Karpas-422 (cell line): ENCODE measurements at regions not wholly inside any gene's neighbourhood (a gene's known extent, or its start where the extent isn't known, plus 50 kb on each side); places are given as distances from the start of the nearest gene placed in this dataset.

ENCODE experiments used
- DNase-seq: peaks from one replicate; pipeline ENCODE4 v3.0.0-alpha.2; 2015
- H2AFZ ChIP-seq: fragments of 200-600 bp; sonication (generic); 2 replicates; pipeline ENCODE4 v1.6.1; 2014; ENCODE audit warnings: antibody characterized with exemption, low read length, mixed read lengths
- H3K27ac ChIP-seq: fragments of 200-600 bp; sonication (generic); 2 replicates; pipeline ENCODE4 v1.5.1; 2014; ENCODE audit warnings: mild to moderate bottlenecking, low read length, moderate library complexity
- H3K27me3 ChIP-seq: fragments of 200-600 bp; sonication (generic); 2 replicates; pipeline ENCODE4 v1.6.1; 2014; ENCODE audit warnings: low read length, mixed read lengths
- H3K36me3 ChIP-seq: fragments of 200-600 bp; sonication (generic); 2 replicates; pipeline ENCODE4 v1.6.1; 2014; ENCODE audit warnings: low read length, mixed read lengths; ENCODE audit not compliant: insufficient read depth
- H3K4me1 ChIP-seq: fragments of 200-600 bp; sonication (generic); 2 replicates; pipeline ENCODE4 v1.6.1; 2014; ENCODE audit warnings: mild to moderate bottlenecking, low read length, mixed read lengths
- H3K4me2 ChIP-seq: fragments of 200-600 bp; sonication (generic); 2 replicates; pipeline ENCODE4 v1.6.1; 2014; ENCODE audit warnings: low read length, low read depth, mild to moderate bottlenecking; ENCODE audit not compliant: poor library complexity, severe bottlenecking
- H3K4me3 ChIP-seq: fragments of 200-600 bp; sonication (generic); 2 replicates; pipeline ENCODE4 v1.5.1; 2014; ENCODE audit warnings: mild to moderate bottlenecking, antibody characterized with exemption, low read length, mixed read lengths
- H3K79me2 ChIP-seq: fragments of 200-600 bp; sonication (generic); 2 replicates; pipeline ENCODE4 v1.6.1; 2014; ENCODE audit warnings: mild to moderate bottlenecking, low read length, mixed read lengths
- H3K9ac ChIP-seq: fragments of 200-600 bp; sonication (generic); 2 replicates; pipeline ENCODE4 v1.6.0; 2014; ENCODE audit warnings: low read length
- H3K9me2 ChIP-seq: fragments of 200-600 bp; sonication (generic), shearing (Covaris generic); replicated peaks from 2 replicates; pipeline ENCODE4 v1.6.0; 2014; ENCODE audit warnings: mild to moderate bottlenecking, low read length, moderate library complexity; ENCODE audit not compliant: insufficient read depth
- H3K9me3 ChIP-seq: fragments of 300-700, 200-600 bp; sonication (generic); 2 replicates; pipeline ENCODE4 v1.6.1; 2014; ENCODE audit warnings: low read length, mixed read lengths
- H4K20me1 ChIP-seq: fragments of 200-600 bp; sonication (generic); 2 replicates; pipeline ENCODE4 v1.6.1; 2014; ENCODE audit warnings: mild to moderate bottlenecking, antibody characterized with exemption, low read length, low read depth; ENCODE audit not compliant: insufficient read depth

GRCh38 chr1:164360265-164360664, 198.7 kb upstream of the PBX1 start:
- no peak overlapping the region for H3K9ac ChIP-seq

DNA sequence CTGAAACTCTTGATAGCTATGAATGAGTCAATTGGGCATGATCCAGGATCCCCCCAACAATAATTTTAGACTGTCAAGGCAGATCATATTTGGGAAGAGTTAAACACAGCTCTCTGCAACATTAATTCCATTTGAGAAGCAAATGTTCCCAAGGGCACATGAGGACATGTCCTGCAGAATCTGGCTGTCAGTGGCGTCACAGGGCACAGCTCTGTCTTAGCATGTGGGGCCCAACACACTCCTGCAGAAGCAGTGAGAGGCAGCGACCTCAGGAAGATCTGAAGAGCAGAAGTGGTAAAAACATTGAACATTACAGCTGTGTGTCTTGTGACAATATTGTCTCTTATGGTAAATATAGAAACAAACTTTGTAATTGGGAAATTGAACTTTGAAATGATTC, 197.1 kb upstream of the PBX1 start:
- Histone ChIP-seq H4K20me1 (no peaks in the 10 kb centered on the region), H3K4me2 (no peak overlapping the region), H3K27ac (no peak overlapping the region), H3K9me3 (no peaks in the 10 kb centered on the region), H3K79me2 (no peaks in the 10 kb centered on the region), H3K9me2 (no peaks in the 10 kb centered on the region), H3K9ac (no peak overlapping the region), H3K36me3 (no peaks in the 10 kb centered on the region), H3K27me3 (no peaks in the 10 kb centered on the region), H2AFZ (no peak overlapping the region), H3K4me1 (no peaks in the 10 kb centered on the region), H3K4me3 (no peak overlapping the region)
- DNase-seq = no peak

More at GRCh38 chr1:164360265-164360664, 198.7 kb upstream of the PBX1 start:
- H3K27ac ChIP-seq = no peak overlapping the region
- H3K9me2 ChIP-seq = no peaks in the 10 kb centered on the region
- no peak for DNase-seq
- H4K20me1 ChIP-seq = no peaks in the 10 kb centered on the region
- H3K79me2 ChIP-seq = no peaks in the 10 kb centered on the region
- no peaks in the 10 kb centered on the region for H3K27me3 ChIP-seq
- H3K36me3 ChIP-seq = no peaks in the 10 kb centered on the region
- H3K4me1 ChIP-seq = no peaks in the 10 kb centered on the region
- H3K9me3 ChIP-seq = no peaks in the 10 kb centered on the region
- H3K4me2 ChIP-seq = no peak overlapping the region
- no peak overlapping the region for H3K4me3 ChIP-seq
- no peak overlapping the region for H2AFZ ChIP-seq

GRCh38 chr1:164363980-164364379, 195.0 kb upstream of the PBX1 start:
- H3K9ac ChIP-seq = no peak overlapping the region

GRCh38 chr1:164366014-164366413, 193.0 kb upstream of the PBX1 start:
- no peak for DNase-seq
- no peak overlapping the region for H3K27ac ChIP-seq

More at GRCh38 chr1:164363980-164364379, 195.0 kb upstream of the PBX1 start:
- Histone ChIP-seq H3K27me3 (no peaks in the 10 kb centered on the region), H3K27ac (no peak overlapping the region), H3K9me3 (no peaks in the 10 kb centered on the region), H3K9me2 (no peaks in the 10 kb centered on the region), H2AFZ (no peak overlapping the region), H3K4me2 (no peak overlapping the region), H3K4me3 (no peak overlapping the region), H3K4me1 (no peaks in the 10 kb centered on the region), H3K36me3 (no peaks in the 10 kb centered on the region), H3K79me2 (no peaks in the 10 kb centered on the region), H4K20me1 (no peaks in the 10 kb centered on the region)
- DNase-seq = no peak

DNA sequence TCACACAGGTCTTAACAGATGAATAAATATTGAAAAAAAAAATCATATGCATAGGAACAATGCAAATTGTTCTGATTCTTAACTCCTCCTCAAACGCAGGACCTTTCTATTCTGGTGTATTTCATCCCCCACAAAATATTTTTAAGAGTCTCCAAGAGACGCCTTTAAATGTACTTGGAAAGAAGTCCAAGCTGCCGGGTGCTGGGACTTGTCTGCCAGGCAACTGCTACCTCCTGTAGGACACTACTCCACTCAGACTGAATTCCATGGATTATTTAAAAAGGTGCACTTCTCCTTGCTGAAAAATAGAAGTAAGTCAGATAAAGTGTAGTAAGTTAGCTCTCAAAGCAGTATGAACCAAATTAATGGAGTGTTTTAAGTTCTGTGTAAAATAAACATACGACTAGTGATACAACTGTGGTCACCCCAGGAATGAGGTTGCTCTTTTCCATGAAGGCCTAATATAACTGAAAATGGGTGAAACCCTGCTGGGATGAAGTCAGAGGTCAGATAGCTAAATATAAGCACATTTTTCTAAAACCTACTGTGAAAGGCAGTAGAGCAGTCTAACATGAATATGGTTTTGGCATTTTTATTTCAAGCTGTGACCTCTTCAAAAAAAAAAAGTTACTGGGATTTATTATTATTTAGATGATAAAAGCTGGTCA, 189.2 kb upstream of the PBX1 start:
- H3K9me3 ChIP-seq = no peaks in the 10 kb centered on the region
- no peak overlapping the region for H3K4me2 ChIP-seq
- H3K79me2 ChIP-seq = no peaks in the 10 kb centered on the region
- H4K20me1 ChIP-seq = no peaks in the 10 kb centered on the region
- no peaks in the 10 kb centered on the region for H3K27me3 ChIP-seq
- H3K36me3 ChIP-seq = no peaks in the 10 kb centered on the region
- no peak overlapping the region for H3K27ac ChIP-seq
- DNase-seq = no peak
- H2AFZ ChIP-seq = no peak overlapping the region
- no peaks in the 10 kb centered on the region for H3K9me2 ChIP-seq
- H3K4me3 ChIP-seq = no peak overlapping the region
- no peaks in the 10 kb centered on the region for H3K4me1 ChIP-seq
- no peak overlapping the region for H3K9ac ChIP-seq

More at GRCh38 chr1:164366014-164366413, 193.0 kb upstream of the PBX1 start:
- Histone ChIP-seq H3K27me3 (no peaks in the 10 kb centered on the region), H3K79me2 (no peaks in the 10 kb centered on the region), H3K4me1 (no peaks in the 10 kb centered on the region), H3K9me2 (no peaks in the 10 kb centered on the region), H3K9ac (no peak overlapping the region), H3K9me3 (no peaks in the 10 kb centered on the region), H4K20me1 (no peaks in the 10 kb centered on the region), H3K4me3 (no peak overlapping the region), H2AFZ (no peak overlapping the region), H3K4me2 (no peak overlapping the region), H3K36me3 (no peaks in the 10 kb centered on the region)

DNA sequence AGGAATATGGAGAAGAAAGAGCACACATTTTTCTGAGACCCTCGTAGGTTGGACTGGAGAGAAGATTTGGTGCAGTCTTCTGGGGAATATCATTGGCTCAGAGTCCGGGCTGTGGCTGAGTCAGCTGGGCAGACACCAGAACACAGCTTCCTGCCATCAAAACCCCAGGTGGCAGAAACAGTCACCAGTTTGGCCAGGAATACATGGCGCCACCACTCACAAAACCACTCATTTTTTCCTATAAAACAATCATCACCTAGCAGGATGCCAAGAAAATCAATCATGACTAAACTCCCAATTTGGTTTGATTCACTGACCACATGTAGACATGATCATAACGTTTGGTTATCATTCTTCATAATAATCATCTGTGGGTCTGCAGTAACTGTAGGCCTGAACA, 178.1 kb upstream of the PBX1 start:
- Histone ChIP-seq H3K4me3 (no peak overlapping the region), H3K79me2 (no peaks in the 10 kb centered on the region), H3K4me1 (no peaks in the 10 kb centered on the region), H2AFZ (no peak overlapping the region), H4K20me1 (no peaks in the 10 kb centered on the region), H3K9me3 (no peaks in the 10 kb centered on the region), H3K9me2 (no peaks in the 10 kb centered on the region; the same call in 1 of the 2 replicates), H3K27ac (no peak overlapping the region), H3K4me2 (no peak overlapping the region), H3K9ac (no peak overlapping the region), H3K27me3 (no peaks in the 10 kb centered on the region), H3K36me3 (no peaks in the 10 kb centered on the region)
- no peak for DNase-seq

DNA sequence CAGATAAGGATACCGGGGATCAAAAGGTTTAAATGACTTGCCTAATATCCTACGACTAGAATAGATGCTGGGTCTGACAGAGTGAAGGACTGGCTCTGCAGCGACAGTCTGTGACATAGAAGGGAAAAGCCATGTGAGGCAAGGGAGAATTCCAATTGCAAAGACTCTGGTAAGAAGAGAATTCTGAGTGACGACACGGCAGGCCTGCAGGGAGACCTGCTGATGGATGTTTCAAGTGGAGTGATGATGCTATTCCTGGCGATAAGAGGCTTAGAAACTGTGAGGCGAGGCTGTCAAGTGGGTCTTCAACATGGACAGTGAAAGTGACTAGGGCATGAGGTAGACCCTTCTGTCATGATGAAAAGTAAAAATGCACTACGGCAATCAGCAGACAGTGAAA, 176.6 kb upstream of the PBX1 start:
- H3K9me2 ChIP-seq = no peaks in the 10 kb centered on the region; the same call in 1 of the 2 replicates
- H3K36me3 ChIP-seq = no peaks in the 10 kb centered on the region
- H3K9me3 ChIP-seq = no peaks in the 10 kb centered on the region
- H3K4me3 ChIP-seq = no peak overlapping the region
- H3K4me2 ChIP-seq = no peak overlapping the region
- H3K27me3 ChIP-seq = no peaks in the 10 kb centered on the region
- H3K9ac ChIP-seq = no peak overlapping the region
- H3K27ac ChIP-seq = no peak overlapping the region
- H3K79me2 ChIP-seq = no peaks in the 10 kb centered on the region
- H3K4me1 ChIP-seq = no peaks in the 10 kb centered on the region
- no peaks in the 10 kb centered on the region for H4K20me1 ChIP-seq
- no peak for DNase-seq
- H2AFZ ChIP-seq = no peak overlapping the region

DNA sequence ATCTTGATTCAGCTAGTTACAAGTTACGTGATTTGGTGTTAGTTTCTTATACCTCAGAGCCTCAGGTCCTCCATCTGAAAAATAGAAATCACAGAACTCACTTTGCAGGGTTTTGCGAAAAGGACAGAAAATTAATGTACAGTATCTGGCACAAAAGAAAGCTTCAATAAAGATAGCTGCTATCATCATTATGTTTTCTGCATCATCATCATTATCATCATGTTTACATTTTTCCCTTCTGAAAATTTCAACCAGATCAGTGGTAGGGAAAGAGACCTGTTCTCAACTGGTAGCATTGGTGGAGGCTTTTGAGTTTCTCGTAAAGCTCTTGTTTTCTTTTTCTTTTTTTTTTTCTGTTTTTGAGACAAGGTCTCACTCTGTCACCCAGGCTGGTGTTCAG, 174.7 kb upstream of the PBX1 start:
- Histone ChIP-seq H3K4me2 (no peak overlapping the region), H3K36me3 (no peaks in the 10 kb centered on the region), H3K9me3 (no peaks in the 10 kb centered on the region), H3K9me2 (no peaks in the 10 kb centered on the region; the same call in 1 of the 2 replicates), H3K4me1 (no peaks in the 10 kb centered on the region), H3K27ac (no peak overlapping the region), H3K27me3 (no peaks in the 10 kb centered on the region), H3K79me2 (no peaks in the 10 kb centered on the region), H2AFZ (no peak overlapping the region), H4K20me1 (no peaks in the 10 kb centered on the region), H3K9ac (no peak overlapping the region), H3K4me3 (no peak overlapping the region)
- no peak for DNase-seq
